CD14-positive monocyte (primary cell): ENCODE measurements at regions not wholly inside any gene's neighbourhood (a gene's known extent, or its start where the extent isn't known, plus 50 kb on each side); places are given as distances from the start of the nearest gene placed in this dataset.
A peak's percentile ranks its signal among the peaks of the same experiment; 100 is the strongest.

Source experiments
- DNase-seq, 3 donors: peaks; one replicate each; pipeline ENCODE4 v3.0.0-alpha.2; 2011 to 2022
- H2AFZ ChIP-seq: 2 replicates; pipeline ENCODE4 v1.6.0; 2012; ENCODE audit warnings: mild to moderate bottlenecking, low read depth, low read length, inconsistent platforms; ENCODE audit not compliant: insufficient read depth, poor library complexity, severe bottlenecking
- H3K27ac ChIP-seq, 2 donors: 1 replicate in 1 of 2; 2 replicates in 1 of 2; pipeline ENCODE4 v1.5.1; 2012 to 2013; ENCODE audit warnings: low read length in 2 of 2, control low read depth in 1 of 2, inconsistent platforms in 1 of 2, low read depth in 1 of 2, mild to moderate bottlenecking in 1 of 2
- H3K27me3 ChIP-seq, 2 donors: one replicate each; pipeline versions ENCODE4 v1.6.0 to v1.6.1; 2011 to 2013; ENCODE audit warnings: low read length in 2 of 2; ENCODE audit not compliant: control insufficient read depth in 2 of 2, insufficient read depth in 2 of 2
- H3K36me3 ChIP-seq, 2 donors: replicated peaks in 1 of 2; 1 replicate in 1 of 2; 2 replicates in 1 of 2; pipeline versions ENCODE4 v1.5.1 to v1.6.1; 2012 to 2013; ENCODE audit warnings: low read length in 2 of 2, control low read depth in 1 of 2, inconsistent platforms in 1 of 2, mild to moderate bottlenecking in 1 of 2; ENCODE audit not compliant: insufficient read depth in 2 of 2, control insufficient read depth in 1 of 2
- H3K4me1 ChIP-seq, 2 donors: 1 replicate in 1 of 2; 2 replicates in 1 of 2; pipeline versions ENCODE4 v1.5.1 to v1.6.1; 2012 to 2013; ENCODE audit warnings: low read length in 2 of 2, control low read depth in 1 of 2, inconsistent platforms in 1 of 2, mild to moderate bottlenecking in 1 of 2, moderate library complexity in 1 of 2; ENCODE audit not compliant: insufficient read depth in 2 of 2, control insufficient read depth in 1 of 2
- H3K4me2 ChIP-seq: replicated peaks from 2 replicates; pipeline ENCODE3; 2012; ENCODE audit warnings: low read length, moderate library complexity, mild to moderate bottlenecking; ENCODE audit not compliant: poor library complexity, severe bottlenecking; ENCODE audit errors: extremely low read depth
- H3K4me3 ChIP-seq, 3 experiments: fragments of 200-600 bp in 1 of 3; sonication (generic) in 1 of 3; replicated peaks in 1 of 3; 1 replicate in 2 of 3; 2 replicates in 1 of 3; pipeline ENCODE4 v1.5.1; 2011 to 2013; ENCODE audit warnings: low read length in 3 of 3, mild to moderate bottlenecking in 3 of 3, control low read depth in 2 of 3, low read depth in 2 of 3, inconsistent platforms in 1 of 3, moderate library complexity in 1 of 3
- H3K79me2 ChIP-seq: 2 replicates; pipeline ENCODE4 v1.6.0; 2012; ENCODE audit warnings: mild to moderate bottlenecking, control low read depth, inconsistent platforms, low read length, moderate library complexity; ENCODE audit not compliant: insufficient read depth
- H3K9ac ChIP-seq: 2 replicates; pipeline ENCODE4 v1.6.0; 2017; ENCODE audit warnings: low read length, mild to moderate bottlenecking; ENCODE audit not compliant: insufficient read depth, poor library complexity, severe bottlenecking
- H3K9me3 ChIP-seq, 2 donors: replicated peaks in 1 of 2; 1 replicate in 1 of 2; 2 replicates in 1 of 2; pipeline versions ENCODE4 v1.5.1 to v1.6.1; 2012 to 2013; ENCODE audit warnings: low read length in 2 of 2, control low read depth in 1 of 2; ENCODE audit not compliant: control insufficient read depth in 1 of 2, insufficient read depth in 1 of 2
- H4K20me1 ChIP-seq: 2 replicates; pipeline ENCODE4 v1.6.0; 2012; ENCODE audit warnings: mild to moderate bottlenecking, low read length, control low read depth, moderate library complexity; ENCODE audit not compliant: insufficient read depth
- H3K27ac Mint-ChIP-seq, 7 donors: one replicate each; pipeline ENCODE4 v1.8.0; 2020; ENCODE audit warnings: mild to moderate bottlenecking in 7 of 7, mixed read lengths in 7 of 7, moderate library complexity in 6 of 7, inconsistent platforms in 2 of 7
- H3K27me3 Mint-ChIP-seq, 3 donors: one replicate each; pipeline ENCODE4 v1.8.0; 2021 to 2022; ENCODE audit warnings: low read depth in 3 of 3, mild to moderate bottlenecking in 3 of 3, mixed read lengths in 3 of 3, moderate library complexity in 3 of 3, inconsistent platforms in 1 of 3
- H3K36me3 Mint-ChIP-seq, 2 donors: one replicate each; pipeline ENCODE4 v1.8.0; 2020; ENCODE audit warnings: mixed read lengths in 2 of 2, inconsistent platforms in 1 of 2, mild to moderate bottlenecking in 1 of 2
- H3K4me1 Mint-ChIP-seq: one replicate; pipeline ENCODE4 v1.8.0; 2020; ENCODE audit warnings: mild to moderate bottlenecking, mixed read lengths
- H3K4me3 Mint-ChIP-seq, 2 donors: one replicate each; pipeline ENCODE4 v1.8.0; 2020; ENCODE audit warnings: mild to moderate bottlenecking in 2 of 2, mixed read lengths in 2 of 2, moderate library complexity in 1 of 2
- H3K9me3 Mint-ChIP-seq, 7 donors: one replicate each; pipeline ENCODE4 v1.8.0; 2020 to 2022; ENCODE audit warnings: mixed read lengths in 7 of 7, mild to moderate bottlenecking in 6 of 7, moderate library complexity in 6 of 7, inconsistent platforms in 2 of 7
- CTCF ChIP-seq: fragments of 200-600 bp; IDR thresholded peaks from one replicate; pipeline ENCODE4 v1.8.0; 2022; ENCODE audit warnings: antibody characterized with exemption, mild to moderate bottlenecking
- WGBS: methylation state at CpG from one replicate; pipeline ENCODE4 v1.1.5; 2013; ENCODE audit warnings: missing lambda C conversion rate; ENCODE audit not compliant: insufficient coverage; 5-methylcytosine and 5-hydroxymethylcytosine counted together
- intact Hi-C, 2 donors: fragments of 100-400 bp; cut with micrococcal nuclease; formaldehyde crosslinking; loops; one replicate each; pipeline versions ENCODE4 v1.15.0 to v1.15.1; 2023

DNA sequence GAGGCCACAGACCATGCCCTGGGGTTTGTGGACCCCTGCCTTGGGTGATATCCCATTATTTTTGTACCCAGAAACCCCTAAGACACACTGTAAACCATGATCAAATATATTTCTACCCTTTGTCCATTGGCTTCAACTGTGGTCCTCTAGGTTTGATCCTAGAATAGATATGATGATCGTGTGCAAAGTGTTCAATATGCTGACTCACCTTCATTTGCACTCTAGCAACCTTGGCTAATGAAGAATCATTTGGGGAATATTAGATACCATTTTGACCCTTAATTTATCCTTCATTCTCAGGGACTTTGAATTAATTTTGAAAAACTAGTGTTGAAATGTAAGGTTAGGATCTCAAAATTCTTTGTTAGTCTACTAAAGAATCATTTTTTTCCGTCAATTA, 73.1 kb upstream of the RAP1B start:
- Mint-ChIP-seq H3K27ac (no peak overlapping the region), H3K9me3 (peaks cover 6 to 13% (median 9%) of the 10 kb centered on the region in 7 donors), H3K4me1 (peaks cover 39% of the 10 kb centered on the region), H3K27me3 (peaks cover 0 to 3% (median 3%) of the 10 kb centered on the region in 3 donors), H3K4me3 (no peak overlapping the region), H3K36me3 (no peaks in the 10 kb centered on the region)
- H4K20me1 ChIP-seq = no peaks in the 10 kb centered on the region
- no peak overlapping the region for H3K27ac ChIP-seq
- peaks cover 4 to 12% of the 10 kb centered on the region in 2 donors for H3K9me3 ChIP-seq
- no peak overlapping the region for H2AFZ ChIP-seq
- no peaks in the 10 kb centered on the region for H3K27me3 ChIP-seq
- intact Hi-C loops = no loop called here
- H3K9ac ChIP-seq = no peak overlapping the region
- no CpG with 5 or more reads among the region's 2 CpGs for WGBS
- peaks cover 24 to 43% of the 10 kb centered on the region in 2 donors for H3K4me1 ChIP-seq
- H3K4me2 ChIP-seq = no peak overlapping the region
- no peak for TF ChIP-seq CTCF
- no peaks in the 10 kb centered on the region for H3K36me3 ChIP-seq
- H3K79me2 ChIP-seq = no peaks in the 10 kb centered on the region
- H3K4me3 ChIP-seq = no peak overlapping the region
- no peak for DNase-seq

DNA sequence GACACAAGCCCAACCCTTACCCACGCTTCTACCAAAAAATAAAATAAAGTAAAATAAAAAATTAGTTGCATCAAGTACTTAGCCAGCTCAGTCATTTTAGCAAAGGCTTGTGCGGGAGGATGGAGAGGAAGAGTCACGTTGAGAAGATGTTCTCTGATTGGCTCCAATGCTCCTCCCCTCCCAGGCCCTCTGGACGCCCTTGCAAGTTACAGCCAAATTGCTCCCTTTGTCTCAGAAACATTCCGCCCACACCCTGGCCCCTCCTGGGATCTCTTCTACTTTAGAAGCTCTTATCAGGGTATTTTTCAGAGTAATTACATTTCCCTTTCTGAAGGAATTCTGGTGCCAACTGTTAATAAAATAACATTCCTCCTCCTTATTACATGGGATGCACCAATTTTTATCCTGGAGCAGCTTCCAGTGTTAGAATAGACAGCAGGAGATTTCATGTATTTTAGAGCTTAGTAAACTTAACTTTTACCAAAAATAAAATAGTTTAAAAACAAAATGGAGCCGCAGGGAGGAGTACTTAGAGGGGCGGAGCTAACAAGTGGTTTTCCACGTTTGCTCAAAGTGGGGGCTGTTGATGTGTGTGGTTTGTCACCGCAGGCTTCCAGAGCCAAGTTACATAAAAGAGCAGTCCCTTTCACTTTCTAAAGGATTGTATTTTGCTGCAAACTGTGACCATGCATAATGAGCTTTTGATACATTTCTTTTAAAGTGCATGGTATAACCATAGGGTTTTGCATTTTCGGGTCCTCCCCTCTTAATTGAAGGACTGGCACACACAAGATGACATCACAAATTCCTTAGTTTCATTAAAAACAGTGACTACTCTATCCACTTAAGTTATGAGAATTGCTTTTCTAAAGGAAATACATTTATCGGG, 71.7 kb upstream of the RAP1B start:
- H3K4me2 ChIP-seq = peak overlapping the region; percentile 75
- peak overlapping the region; percentile 15 to 72 (median 43) for H3K4me3 ChIP-seq
- H3K9me3 ChIP-seq = peaks cover 0 to 7% of the 10 kb centered on the region in 2 donors
- intact Hi-C loops = no loop called here
- TF ChIP-seq CTCF = no peak
- H3K36me3 Mint-ChIP-seq = no peaks in the 10 kb centered on the region
- 50% methylated on average over 1 of the region's 11 CpGs for WGBS
- H3K9me3 Mint-ChIP-seq = peaks cover 2 to 10% (median 5%) of the 10 kb centered on the region in 7 donors
- H3K9ac ChIP-seq = peak overlapping the region; percentile 22
- peaks cover 29% of the 10 kb centered on the region for H3K4me1 Mint-ChIP-seq
- DNase-seq = peak; percentile 50 to 61 (median 53)
- peak overlapping the region; percentile 87 for H2AFZ ChIP-seq
- H3K4me3 Mint-ChIP-seq = peak overlapping the region; percentile 61 to 70
- H3K27me3 Mint-ChIP-seq = peaks cover 0 to 1% (median 0%) of the 10 kb centered on the region in 3 donors
- no peaks in the 10 kb centered on the region for H3K36me3 ChIP-seq
- no peaks in the 10 kb centered on the region for H4K20me1 ChIP-seq
- no peaks in the 10 kb centered on the region for H3K79me2 ChIP-seq
- peak overlapping the region; percentile 42 to 71 for H3K27ac ChIP-seq
- H3K4me1 ChIP-seq = peaks cover 22 to 31% of the 10 kb centered on the region in 2 donors
- peak overlapping the region; percentile 78 to 89 (median 84) for H3K27ac Mint-ChIP-seq
- no peaks in the 10 kb centered on the region for H3K27me3 ChIP-seq
